ENCODE measurements at regions not wholly inside any gene's neighbourhood (a gene's known extent, or its start where the extent isn't known, plus 50 kb on each side); places are given as distances from the start of the nearest gene placed in this dataset.

DNA sequence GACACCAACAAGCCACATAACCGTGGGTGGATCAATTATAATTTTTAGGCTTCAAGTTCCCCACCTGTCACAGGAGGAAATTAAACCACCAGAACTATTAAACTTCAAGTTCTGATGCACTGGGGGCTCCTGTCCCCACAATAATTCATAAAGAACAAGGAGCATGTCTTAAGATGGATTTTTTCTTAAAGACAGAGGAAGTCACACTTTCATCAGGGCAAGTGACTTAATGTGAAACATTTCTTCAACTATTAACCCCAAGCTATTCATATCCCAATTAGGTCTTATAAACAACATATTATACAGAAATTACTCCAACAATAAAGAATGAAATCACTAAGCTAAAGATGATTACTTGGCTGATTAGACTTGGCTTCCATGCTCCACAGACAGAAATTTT is 292.5 kb downstream of the ETAA1 start:
- no peak overlapping the region for H3K4me3 ChIP-seq (ENCODE audit: low read depth, low read length)
- H3K36me3 ChIP-seq (ENCODE audit: control insufficient read depth, insufficient read depth, low read length) = no peaks in the 10 kb centered on the region
- no peak for DNase-seq (ENCODE audit: low read depth)
- TF ChIP-seq, protein P1, sequence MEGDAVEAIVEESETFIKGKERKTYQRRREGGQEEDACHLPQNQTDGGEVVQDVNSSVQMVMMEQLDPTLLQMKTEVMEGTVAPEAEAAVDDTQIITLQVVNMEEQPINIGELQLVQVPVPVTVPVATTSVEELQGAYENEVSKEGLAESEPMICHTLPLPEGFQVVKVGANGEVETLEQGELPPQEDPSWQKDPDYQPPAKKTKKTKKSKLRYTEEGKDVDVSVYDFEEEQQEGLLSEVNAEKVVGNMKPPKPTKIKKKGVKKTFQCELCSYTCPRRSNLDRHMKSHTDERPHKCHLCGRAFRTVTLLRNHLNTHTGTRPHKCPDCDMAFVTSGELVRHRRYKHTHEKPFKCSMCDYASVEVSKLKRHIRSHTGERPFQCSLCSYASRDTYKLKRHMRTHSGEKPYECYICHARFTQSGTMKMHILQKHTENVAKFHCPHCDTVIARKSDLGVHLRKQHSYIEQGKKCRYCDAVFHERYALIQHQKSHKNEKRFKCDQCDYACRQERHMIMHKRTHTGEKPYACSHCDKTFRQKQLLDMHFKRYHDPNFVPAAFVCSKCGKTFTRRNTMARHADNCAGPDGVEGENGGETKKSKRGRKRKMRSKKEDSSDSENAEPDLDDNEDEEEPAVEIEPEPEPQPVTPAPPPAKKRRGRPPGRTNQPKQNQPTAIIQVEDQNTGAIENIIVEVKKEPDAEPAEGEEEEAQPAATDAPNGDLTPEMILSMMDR (IDR thresholded peaks at IDR 0.05; ENCODE audit: insufficient read depth, low read length, poor library complexity, severe bottlenecking) = no peak
- H3K27me3 ChIP-seq (ENCODE audit: control insufficient read depth, insufficient read depth, low read length) = no peaks in the 10 kb centered on the region

DNA sequence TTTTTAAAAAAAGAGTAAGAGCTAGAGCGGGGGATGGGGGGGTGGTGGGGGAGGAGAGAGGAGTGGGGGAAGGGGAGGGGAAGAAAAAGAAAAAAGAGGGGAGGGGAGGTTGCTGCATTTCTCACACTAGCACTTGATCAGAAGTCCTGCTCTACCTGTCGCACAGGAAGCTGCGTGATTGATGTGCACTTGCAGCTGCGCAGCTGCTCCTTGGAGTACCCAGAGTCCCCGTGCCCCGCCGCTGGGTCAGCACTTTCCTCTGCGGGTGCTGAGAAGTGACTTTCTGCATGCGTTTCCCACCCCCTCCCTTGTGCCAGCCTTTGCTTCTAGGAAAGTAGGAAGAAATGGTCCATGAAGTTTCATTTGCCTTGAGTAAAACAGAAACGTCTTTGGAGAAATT is 297.3 kb downstream of the ETAA1 start:
- DNase-seq (ENCODE audit: low read depth) = no peak
- no peak overlapping the region for H3K4me3 ChIP-seq (ENCODE audit: low read depth, low read length)
- H3K27me3 ChIP-seq (ENCODE audit: control insufficient read depth, insufficient read depth, low read length) = no peaks in the 10 kb centered on the region
- H3K36me3 ChIP-seq (ENCODE audit: control insufficient read depth, insufficient read depth, low read length) = no peaks in the 10 kb centered on the region
- TF ChIP-seq, protein P1 (IDR thresholded peaks at IDR 0.05; ENCODE audit: insufficient read depth, low read length, poor library complexity, severe bottlenecking) = no peak

DNA sequence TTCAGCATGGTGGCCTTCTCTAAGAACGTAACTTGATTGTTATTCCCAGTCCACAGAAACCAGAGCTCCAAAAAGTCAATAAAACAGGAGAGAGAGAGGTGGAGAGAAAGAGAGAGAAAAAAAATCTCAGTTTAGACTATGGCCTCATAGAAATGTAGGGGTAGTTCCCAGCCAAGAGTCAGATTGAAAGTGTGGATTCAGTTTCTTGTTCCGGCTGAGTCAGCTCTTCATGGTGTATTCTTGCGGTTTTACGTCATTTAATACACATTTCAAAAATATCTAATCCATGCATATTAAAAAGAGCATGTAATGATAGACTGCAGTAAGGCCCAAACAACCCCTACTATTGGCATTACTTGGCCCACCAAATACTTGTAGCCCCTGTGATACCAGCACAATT is 303.9 kb downstream of the ETAA1 start:
- Histone ChIP-seq H3K27me3 (ENCODE audit: control insufficient read depth, insufficient read depth, low read length) (no peaks in the 10 kb centered on the region), H3K36me3 (ENCODE audit: control insufficient read depth, insufficient read depth, low read length) (no peaks in the 10 kb centered on the region), H3K4me3 (ENCODE audit: low read depth, low read length) (no peak overlapping the region)
- no peak for DNase-seq (ENCODE audit: low read depth)
- TF ChIP-seq, protein P1 (IDR thresholded peaks at IDR 0.05; ENCODE audit: insufficient read depth, low read length, poor library complexity, severe bottlenecking) = no peak

DNA sequence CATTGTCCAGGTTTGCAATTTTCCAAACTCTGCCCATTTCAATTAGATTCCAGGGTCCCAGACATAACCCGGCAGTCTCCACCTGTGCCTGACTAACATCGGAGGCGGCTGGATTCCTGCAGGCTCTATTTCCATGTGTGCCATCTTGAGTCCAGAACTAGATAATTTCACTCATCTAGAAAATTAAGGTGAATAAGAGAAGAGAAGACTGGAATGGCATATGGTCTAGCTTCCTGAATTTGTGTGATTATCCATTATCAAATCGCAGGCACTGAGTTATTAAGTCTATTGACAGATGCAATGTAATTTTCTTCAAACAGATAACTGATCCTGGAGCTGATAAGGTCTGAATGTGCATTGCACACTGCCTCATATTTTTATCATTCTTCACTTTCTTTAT is 305.2 kb downstream of the ETAA1 start:
- no peak for DNase-seq (ENCODE audit: low read depth)
- no peak overlapping the region for H3K4me3 ChIP-seq (ENCODE audit: low read depth, low read length)
- TF ChIP-seq, protein P1 (IDR thresholded peaks at IDR 0.05; ENCODE audit: insufficient read depth, low read length, poor library complexity, severe bottlenecking) = no peak
- no peaks in the 10 kb centered on the region for H3K27me3 ChIP-seq (ENCODE audit: control insufficient read depth, insufficient read depth, low read length)
- H3K36me3 ChIP-seq (ENCODE audit: control insufficient read depth, insufficient read depth, low read length) = no peaks in the 10 kb centered on the region

DNA sequence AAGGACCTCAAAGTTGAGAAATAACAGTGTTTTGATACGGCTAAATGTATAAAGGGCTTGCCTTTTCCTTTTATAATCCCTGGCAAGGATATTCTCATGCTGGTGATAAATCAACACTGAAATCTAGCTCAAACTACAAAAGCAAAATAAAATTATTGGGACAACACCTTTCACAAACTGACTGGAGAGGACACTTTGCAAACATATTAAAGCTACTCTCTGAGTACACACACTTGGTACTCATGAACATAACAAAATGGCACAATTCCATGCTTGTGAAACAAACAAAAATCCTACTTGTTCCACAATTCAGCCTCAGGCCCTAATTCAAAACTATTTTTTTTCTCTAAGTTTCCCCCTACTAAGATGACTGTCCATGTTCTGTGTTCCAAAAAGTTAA is 305.8 kb downstream of the ETAA1 start:
- TF ChIP-seq, protein P1 (IDR thresholded peaks at IDR 0.05; ENCODE audit: insufficient read depth, low read length, poor library complexity, severe bottlenecking) = no peak
- no peak for DNase-seq (ENCODE audit: low read depth)
- Histone ChIP-seq H3K27me3 (ENCODE audit: control insufficient read depth, insufficient read depth, low read length) (no peaks in the 10 kb centered on the region), H3K36me3 (ENCODE audit: control insufficient read depth, insufficient read depth, low read length) (no peaks in the 10 kb centered on the region), H3K4me3 (ENCODE audit: low read depth, low read length) (no peak overlapping the region)

DNA sequence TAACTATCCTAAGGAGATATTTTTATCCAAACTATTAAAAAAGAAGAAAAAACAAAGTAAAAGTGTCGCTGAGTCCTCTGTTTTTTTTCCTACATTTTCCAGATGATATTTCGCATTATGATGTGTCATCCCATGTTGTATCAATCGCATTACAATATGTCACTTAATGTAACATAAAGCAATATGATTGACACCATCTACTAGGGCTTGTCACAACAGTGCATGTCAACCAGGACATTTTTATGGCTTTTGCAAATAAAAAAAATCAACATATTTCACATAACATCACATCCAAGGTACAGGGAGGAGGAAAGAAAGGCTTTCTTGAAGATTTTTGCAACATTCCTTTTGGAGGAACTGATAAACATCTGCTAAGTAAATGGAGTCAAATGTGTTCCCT is 308.9 kb downstream of the ETAA1 start:
- no peaks in the 10 kb centered on the region for H3K36me3 ChIP-seq (ENCODE audit: control insufficient read depth, insufficient read depth, low read length)
- H3K27me3 ChIP-seq (ENCODE audit: control insufficient read depth, insufficient read depth, low read length) = no peaks in the 10 kb centered on the region
- TF ChIP-seq, protein P1 (IDR thresholded peaks at IDR 0.05; ENCODE audit: insufficient read depth, low read length, poor library complexity, severe bottlenecking) = no peak
- no peak for DNase-seq (ENCODE audit: low read depth)
- no peak overlapping the region for H3K4me3 ChIP-seq (ENCODE audit: low read depth, low read length)
